Uterus (tissue), 2 donors: ENCODE measurements at regions not wholly inside any gene's neighbourhood (a gene's known extent, or its start where the extent isn't known, plus 50 kb on each side); places are given as distances from the start of the nearest gene placed in this dataset.

Source experiments
- POLR2A ChIP-seq, 2 donors: fragments of 450-650 bp; IDR thresholded peaks; one replicate each; pipeline ENCODE4 v1.6.1; 2016; ENCODE audit warnings: antibody characterized with exemption in 2 of 2, mild to moderate bottlenecking in 1 of 2, moderate library complexity in 1 of 2
- TF ChIP-seq, protein P1 (sequence below), 4 experiments: fragments of 200-600 bp in 2 of 4; fragments of 450-650 bp in 2 of 4; sonication (generic) in 2 of 4; IDR thresholded peaks; one replicate each; pipeline ENCODE4 v1.5.1; 2016 to 2019; ENCODE audit warnings: antibody characterized with exemption in 4 of 4, mild to moderate bottlenecking in 2 of 4, moderate library complexity in 1 of 4

DNA sequence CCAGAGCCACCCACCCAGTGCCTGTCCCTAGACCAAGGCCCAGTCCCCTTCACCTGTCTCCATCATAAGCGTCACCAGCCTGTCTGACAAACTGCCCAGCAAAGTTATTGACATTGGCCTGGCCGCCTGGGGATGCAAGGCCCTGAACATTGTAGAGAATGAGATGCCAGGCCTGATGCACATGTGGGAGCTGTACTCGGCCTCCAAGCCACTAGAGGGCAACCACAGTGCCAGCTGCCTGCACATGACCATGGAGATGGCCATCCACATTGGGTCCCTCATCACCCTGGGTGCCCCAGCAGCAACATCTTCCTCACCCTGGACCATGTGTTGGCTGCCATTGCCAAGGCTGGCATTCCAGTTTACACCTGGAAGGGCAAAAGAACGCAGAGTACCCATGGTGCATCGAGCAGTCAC is 63.7 kb upstream of the ANTXRL start:
- TF ChIP-seq, protein P1, sequence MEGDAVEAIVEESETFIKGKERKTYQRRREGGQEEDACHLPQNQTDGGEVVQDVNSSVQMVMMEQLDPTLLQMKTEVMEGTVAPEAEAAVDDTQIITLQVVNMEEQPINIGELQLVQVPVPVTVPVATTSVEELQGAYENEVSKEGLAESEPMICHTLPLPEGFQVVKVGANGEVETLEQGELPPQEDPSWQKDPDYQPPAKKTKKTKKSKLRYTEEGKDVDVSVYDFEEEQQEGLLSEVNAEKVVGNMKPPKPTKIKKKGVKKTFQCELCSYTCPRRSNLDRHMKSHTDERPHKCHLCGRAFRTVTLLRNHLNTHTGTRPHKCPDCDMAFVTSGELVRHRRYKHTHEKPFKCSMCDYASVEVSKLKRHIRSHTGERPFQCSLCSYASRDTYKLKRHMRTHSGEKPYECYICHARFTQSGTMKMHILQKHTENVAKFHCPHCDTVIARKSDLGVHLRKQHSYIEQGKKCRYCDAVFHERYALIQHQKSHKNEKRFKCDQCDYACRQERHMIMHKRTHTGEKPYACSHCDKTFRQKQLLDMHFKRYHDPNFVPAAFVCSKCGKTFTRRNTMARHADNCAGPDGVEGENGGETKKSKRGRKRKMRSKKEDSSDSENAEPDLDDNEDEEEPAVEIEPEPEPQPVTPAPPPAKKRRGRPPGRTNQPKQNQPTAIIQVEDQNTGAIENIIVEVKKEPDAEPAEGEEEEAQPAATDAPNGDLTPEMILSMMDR (IDR thresholded peaks at IDR 0.05): no peak
- no peak for TF ChIP-seq POLR2A (IDR thresholded peaks at IDR 0.05)
